ENCODE measurements at regions not wholly inside any gene's neighbourhood (a gene's known extent, or its start where the extent isn't known, plus 50 kb on each side); places are given as distances from the start of the nearest gene placed in this dataset.

DNA sequence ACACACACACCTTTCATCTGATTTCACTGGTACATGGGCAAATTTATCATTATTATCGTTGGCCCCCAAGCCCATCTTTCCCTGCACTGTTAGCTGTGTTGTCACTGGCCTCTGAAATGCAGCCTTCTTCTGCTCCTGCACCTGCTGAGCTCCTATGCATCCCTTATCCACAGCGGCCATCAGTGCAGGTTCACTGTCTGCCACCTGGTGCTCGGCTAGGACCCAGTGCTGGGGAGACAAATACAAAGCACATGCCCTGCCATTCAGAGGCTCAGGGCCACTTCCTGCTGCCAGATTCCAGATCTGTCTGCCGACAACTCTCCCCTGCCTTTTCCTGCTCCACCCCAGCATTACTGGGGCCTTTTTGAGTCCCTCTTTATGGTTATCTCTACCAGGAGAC is 1205.4 kb downstream of the TBC1D22A start:
- no peak overlapping the region for H3K27ac ChIP-seq (ENCODE audit: low read depth, low read length)
- 57 to 70% (median 70%) methylated on average over 4 of the region's 4 CpGs for WGBS, 3 donors

DNA sequence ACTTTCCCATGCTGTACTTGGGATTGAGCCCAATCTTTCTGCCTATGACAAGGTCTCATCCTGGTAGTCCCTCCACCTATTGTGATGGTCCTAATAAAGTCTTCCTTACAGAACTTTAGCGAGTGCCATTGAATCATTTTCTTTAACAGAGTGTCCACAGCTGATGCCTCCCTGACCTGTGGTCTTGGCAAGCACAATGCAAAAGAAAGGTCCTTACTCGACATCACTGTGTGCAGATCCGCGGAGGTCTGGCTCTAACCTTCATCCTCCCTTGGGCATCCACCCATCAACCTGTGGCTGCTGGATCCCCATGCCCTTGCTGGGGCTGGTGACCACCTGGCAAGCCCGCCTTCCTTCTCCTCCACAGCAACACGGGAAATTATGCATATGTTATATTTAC is 1203.9 kb downstream of the TBC1D22A start:
- 78 to 87% (median 84%) methylated on average over 6 of the region's 6 CpGs for WGBS, 3 donors
- H3K27ac ChIP-seq (ENCODE audit: low read depth, low read length), result no peak overlapping the region

DNA sequence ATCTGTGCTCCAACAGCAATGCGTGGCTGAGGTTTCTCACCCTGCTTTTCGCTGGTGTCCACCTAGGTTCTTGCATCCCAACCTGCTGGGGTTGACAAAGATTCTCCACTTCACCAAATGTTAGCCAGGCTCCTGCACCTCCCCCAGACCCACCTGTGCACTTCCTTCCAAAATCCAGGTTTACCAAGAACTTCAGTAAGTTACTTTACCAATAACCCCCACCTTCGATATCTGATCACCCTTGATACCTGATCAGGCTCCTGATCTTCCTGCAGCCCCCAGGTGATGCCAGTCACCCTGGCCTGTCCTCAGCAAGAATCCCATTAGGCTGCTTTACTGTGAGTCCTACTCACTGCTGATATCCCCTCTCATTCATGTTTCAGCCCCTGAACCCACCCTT is 1203.4 kb downstream of the TBC1D22A start:
- WGBS, 3 donors, result 92 to 98% (median 96%) methylated on average over 3 of the region's 3 CpGs
- no peak overlapping the region for H3K27ac ChIP-seq (ENCODE audit: low read depth, low read length)

DNA sequence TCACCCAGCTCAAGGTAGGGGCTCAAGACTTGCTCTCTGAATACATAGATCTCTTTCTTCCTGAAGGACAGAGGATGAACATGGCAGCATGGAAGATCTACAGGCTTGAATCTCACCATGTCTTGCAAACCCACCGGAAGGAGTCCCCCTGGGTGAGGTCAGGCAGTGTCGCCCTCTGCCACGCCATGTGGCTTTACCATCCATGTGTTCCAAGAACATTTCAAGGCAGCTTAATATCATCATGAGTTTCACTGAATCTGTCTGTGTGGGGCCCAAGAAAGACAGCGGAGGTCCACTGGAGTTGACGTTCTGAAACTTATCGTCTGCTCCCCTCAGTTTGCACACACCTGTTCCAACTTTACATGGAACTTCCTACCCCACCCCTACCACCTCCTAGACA is 1202.6 kb downstream of the TBC1D22A start:
- WGBS, 3 donors, result 73 to 96% (median 93%) methylated on average over 6 of the region's 6 CpGs
- H3K27ac ChIP-seq (ENCODE audit: low read depth, low read length), result no peak overlapping the region

DNA sequence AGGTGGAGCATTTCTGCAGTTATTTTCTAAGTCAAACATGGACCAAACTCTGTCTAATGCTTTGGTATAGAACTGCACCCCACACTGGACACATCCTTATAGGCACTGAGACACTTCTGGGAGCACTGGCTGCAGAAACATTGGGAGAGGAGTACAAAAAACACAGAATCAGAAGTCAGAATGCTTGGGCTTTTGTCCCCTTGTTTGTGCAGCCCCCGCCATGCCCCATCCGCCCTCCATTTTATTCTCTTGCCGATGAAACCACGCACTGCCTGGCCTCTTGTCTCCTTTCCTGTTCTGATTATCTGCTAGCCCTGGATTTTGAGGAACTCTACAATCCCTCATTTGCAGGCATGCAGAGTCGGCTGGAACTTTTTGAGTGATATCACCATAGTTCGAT is 1201.2 kb downstream of the TBC1D22A start:
- 77 to 84% (median 83%) methylated on average over 6 of the region's 6 CpGs for WGBS, 3 donors
- no peak overlapping the region for H3K27ac ChIP-seq (ENCODE audit: low read depth, low read length)

DNA sequence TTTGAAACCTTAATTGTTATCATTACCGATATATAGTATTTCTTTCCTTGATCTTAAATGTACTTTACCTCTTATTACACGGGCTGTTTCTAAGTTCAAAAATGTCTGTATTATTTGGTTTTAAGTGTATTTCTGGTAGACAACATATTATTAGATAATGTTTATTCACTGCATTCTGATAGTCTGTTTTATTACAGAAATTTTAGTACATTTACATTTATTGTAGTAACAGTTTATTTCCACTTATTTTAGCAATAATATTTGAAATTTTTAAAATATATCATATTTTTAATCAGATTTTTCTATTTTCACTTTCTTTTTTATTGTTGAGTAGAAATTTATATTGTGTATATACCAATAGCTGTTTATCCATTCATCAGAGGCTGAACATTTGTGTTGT is 1195.2 kb downstream of the TBC1D22A start:
- 77 to 93% (median 89%) methylated on average over 2 of the region's 2 CpGs for WGBS, 3 donors
- no peak overlapping the region for H3K27ac ChIP-seq (ENCODE audit: low read depth, low read length)

DNA sequence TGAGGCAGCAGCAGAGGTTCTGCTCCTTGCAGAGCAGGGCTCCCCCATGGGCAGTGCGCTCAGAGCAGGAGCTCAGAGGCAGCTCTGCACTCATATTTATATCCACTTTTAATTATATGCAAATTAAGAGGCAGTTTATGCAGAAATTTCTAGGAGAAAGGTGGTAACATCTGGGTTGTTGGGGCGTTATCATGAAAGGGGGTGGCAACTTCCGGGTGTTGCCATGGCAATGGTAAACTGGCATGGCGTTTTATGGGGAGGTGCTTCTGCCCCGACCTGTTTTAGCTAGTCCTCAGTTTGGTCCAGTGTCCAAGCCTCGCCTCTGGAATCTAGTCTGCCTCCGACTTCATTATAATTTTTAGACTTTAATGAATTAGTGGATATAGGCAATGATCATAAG is 1191.7 kb downstream of the TBC1D22A start:
- WGBS, 3 donors, result 76 to 77% (median 76%) methylated on average over 7 of the region's 7 CpGs
- no peak overlapping the region for H3K27ac ChIP-seq (ENCODE audit: low read depth, low read length)

GRCh38 chr22:47944941-47945340 is 1182.5 kb downstream of the TBC1D22A start:
- no peak overlapping the region for H3K27ac ChIP-seq (ENCODE audit: low read depth, low read length)
- 69 to 84% (median 84%) methylated on average over 6 of the region's 6 CpGs for WGBS, 3 donors

GRCh38 chr22:47943729-47944700 is 1181.6 kb downstream of the TBC1D22A start:
- WGBS, 3 donors, result 67 to 80% (median 75%) methylated on average over 13 of the region's 13 CpGs
- no peak overlapping the region for H3K27ac ChIP-seq (ENCODE audit: low read depth, low read length)

DNA sequence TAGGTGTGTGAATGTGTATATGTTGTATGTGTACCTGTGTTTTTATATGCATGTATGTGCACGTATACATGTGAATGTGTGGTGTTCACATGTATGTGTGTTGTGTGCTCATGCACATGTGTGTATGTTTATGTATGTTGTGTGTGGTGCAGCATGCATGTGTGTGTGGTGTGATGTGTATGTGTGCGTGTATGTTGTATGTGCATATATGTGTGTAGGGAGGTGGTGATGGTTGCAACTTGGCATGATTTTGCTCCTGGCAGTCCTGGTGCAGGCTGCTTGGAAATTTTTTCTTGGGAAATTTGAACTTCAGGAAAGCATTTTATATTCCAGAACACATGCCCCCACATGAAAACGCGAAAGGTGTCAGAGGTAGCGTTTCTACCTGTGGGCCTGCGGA is 1177.8 kb downstream of the TBC1D22A start:
- no peak overlapping the region for H3K27ac ChIP-seq (ENCODE audit: low read depth, low read length)
- 87 to 95% (median 91%) methylated on average over 6 of the region's 6 CpGs for WGBS, 3 donors

- 78 to 88% (median 86%) methylated on average over 3 of the region's 3 CpGs for WGBS, 3 donors
- H3K27ac ChIP-seq (ENCODE audit: low read depth, low read length), result no peak overlapping the region
These were observed 1171.4 kb downstream of the TBC1D22A start for GRCh38 chr22:47933891-47934290.

GRCh38 chr22:47933226-47933625 is 1170.8 kb downstream of the TBC1D22A start:
- 70 to 90% (median 85%) methylated on average over 4 of the region's 4 CpGs for WGBS, 3 donors
- H3K27ac ChIP-seq (ENCODE audit: low read depth, low read length), result no peak overlapping the region

DNA sequence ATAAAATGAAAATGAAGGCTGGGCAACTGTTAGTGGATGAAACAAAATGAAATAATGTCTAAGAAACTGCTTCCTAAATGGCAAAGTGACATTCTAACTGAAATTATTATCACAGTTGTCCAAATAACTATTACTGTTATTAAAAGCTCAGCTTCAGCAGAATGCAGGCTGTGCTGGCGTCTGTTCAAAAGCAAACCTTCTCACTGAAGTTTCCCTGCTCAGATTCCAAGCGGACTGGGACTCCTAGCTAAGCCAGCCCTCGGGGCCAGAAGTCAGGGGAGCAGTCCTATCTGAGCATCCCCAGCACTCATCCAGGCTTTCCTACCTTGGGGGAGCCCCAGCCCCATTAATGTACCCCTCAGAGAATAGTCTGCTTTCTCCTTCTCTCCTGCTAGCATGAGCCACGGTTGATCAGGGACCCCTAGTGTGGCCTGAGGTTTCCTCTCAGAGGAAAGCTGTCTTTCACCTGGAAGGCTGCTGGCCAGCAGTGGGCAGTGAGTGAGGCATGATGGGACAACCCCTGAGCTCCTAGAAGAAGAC is 1167.3 kb downstream of the TBC1D22A start:
- WGBS, 3 donors, result 44 to 60% (median 57%) methylated on average over 4 of the region's 4 CpGs
- no peak overlapping the region for H3K27ac ChIP-seq (ENCODE audit: low read depth, low read length)

- WGBS, 3 donors, result 40 to 74% (median 64%) methylated on average over 5 of the region's 5 CpGs
- H3K27ac ChIP-seq (ENCODE audit: low read depth, low read length), result no peak overlapping the region
These were observed 1166.6 kb downstream of the TBC1D22A start for GRCh38 chr22:47929073-47929472.

- WGBS, 3 donors, result 36 to 61% (median 53%) methylated on average over 4 of the region's 4 CpGs
- H3K27ac ChIP-seq (ENCODE audit: low read depth, low read length), result no peak overlapping the region
These were observed 1166.2 kb downstream of the TBC1D22A start for GRCh38 chr22:47928631-47929030.

DNA sequence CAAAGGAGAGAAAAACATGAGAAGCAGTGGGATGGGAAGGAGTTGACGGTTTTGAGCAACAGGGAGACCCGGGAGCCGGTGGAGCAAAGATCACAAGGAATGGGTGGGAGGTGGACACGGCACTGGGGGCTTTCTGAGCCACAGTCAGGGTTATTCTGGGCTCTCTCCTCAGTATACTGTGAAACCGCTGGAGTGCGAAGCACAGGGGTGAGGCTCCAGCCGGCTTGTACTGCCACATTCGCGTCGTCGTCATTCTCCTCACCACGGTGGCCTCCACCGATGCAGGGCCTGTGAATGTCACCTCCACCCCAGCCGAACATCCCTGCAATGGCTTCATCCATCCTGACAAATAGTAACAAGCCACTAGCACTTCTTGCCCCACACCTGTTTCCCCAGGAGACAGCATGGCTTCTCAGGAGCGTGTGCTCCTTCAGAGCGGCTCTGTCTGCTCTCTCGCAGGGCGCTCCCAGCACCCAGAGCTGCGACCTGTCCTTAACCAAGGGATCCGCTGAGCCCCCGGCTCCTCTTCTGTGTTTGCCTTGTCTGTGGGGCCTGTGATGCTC is 1165.3 kb downstream of the TBC1D22A start:
- WGBS, 3 donors, result 85 to 92% (median 88%) methylated on average over 21 of the region's 21 CpGs
- no peak overlapping the region for H3K27ac ChIP-seq (ENCODE audit: low read depth, low read length)

DNA sequence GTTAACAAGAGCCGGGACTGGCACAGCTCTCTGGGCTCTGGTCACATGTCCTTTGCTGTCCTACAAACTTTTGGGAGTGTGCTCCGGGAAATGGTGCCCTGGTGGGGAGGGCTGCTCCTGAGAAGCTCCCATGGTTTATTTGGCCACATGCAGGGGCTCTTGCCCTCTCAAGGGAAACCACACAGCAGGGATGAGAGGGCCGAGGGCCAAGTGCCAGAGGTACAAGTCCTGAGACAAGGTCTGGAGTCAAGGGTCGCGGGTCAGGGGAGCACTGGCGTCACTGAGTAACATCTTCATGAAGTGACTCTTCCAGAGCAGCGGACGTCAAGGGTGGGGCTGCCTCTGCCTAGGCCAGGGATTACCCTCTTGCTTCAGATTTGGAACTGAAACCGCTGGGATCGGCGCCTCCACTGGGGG is 1160.6 kb downstream of the TBC1D22A start:
- H3K27ac ChIP-seq (ENCODE audit: low read depth, low read length), result no peak overlapping the region
- WGBS, 3 donors, result 79 to 89% (median 87%) methylated on average over 11 of the region's 11 CpGs

- WGBS, 3 donors, result 79 to 97% (median 88%) methylated on average over 3 of the region's 3 CpGs
- no peak overlapping the region for H3K27ac ChIP-seq (ENCODE audit: low read depth, low read length)
These were observed 1159.5 kb downstream of the TBC1D22A start for GRCh38 chr22:47921906-47922305.

DNA sequence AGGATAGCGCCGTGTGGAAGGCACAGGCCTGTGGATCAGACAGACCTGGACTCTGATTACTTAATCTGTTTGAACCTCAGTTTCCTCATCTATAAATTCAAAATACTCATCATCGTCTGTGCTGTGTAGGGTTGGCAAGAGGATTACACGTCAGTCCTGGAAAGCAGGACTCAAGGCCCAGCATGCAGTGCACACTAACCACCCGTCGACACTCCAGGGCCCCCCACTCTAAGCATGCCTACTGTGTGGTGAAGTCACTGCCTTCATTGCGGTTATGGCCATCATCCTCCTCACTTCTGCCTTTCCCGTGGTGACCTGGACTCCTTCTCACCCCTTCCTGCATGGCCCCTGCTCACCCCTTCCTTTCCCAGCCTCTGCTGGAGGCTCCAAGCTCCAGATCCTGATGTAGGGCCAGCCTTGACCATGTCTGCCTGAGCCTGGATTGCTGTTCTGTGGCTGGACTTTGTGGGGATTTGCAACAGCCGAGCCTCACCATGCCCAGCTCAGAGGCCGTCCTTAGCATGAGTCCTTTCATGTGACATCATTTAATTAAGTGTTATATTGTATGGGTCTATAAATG is 1158.0 kb downstream of the TBC1D22A start:
- no peak overlapping the region for H3K27ac ChIP-seq (ENCODE audit: low read depth, low read length)
- WGBS, 3 donors, result 75 to 91% (median 81%) methylated on average over 10 of the region's 10 CpGs
